Breast epithelium (tissue), 3 donors: ENCODE measurements at regions not wholly inside any gene's neighbourhood (a gene's known extent, or its start where the extent isn't known, plus 50 kb on each side); places are given as distances from the start of the nearest gene placed in this dataset.

Experiments used
- CTCF ChIP-seq, 3 donors: fragments of 450-650 bp; IDR thresholded peaks; one replicate each; pipeline ENCODE4 v1.5.1; 2016 to 2017; ENCODE audit warnings: antibody characterized with exemption in 3 of 3, mild to moderate bottlenecking in 3 of 3, moderate library complexity in 3 of 3
- POLR2A ChIP-seq: fragments of 450-650 bp; IDR thresholded peaks from one replicate; pipeline ENCODE4 v1.6.1; 2016; ENCODE audit warnings: antibody characterized with exemption, mild to moderate bottlenecking, moderate library complexity
- POLR2AphosphoS5 ChIP-seq, 3 donors: sonication (generic); formaldehyde crosslinking; IDR thresholded peaks; one replicate each; pipeline ENCODE4 v1.6.1; 2017; ENCODE audit warnings: antibody characterized with exemption in 3 of 3

GRCh38 chr12:81987371-81987770 is 228.2 kb upstream of the PPFIA2 start:
- TF ChIP-seq CTCF (IDR thresholded peaks at IDR 0.05) (no peak), POLR2AphosphoS5 (IDR thresholded peaks at IDR 0.05) (no peak), POLR2A (no peak)
